ENCODE measurements at regions not wholly inside any gene's neighbourhood (a gene's known extent, or its start where the extent isn't known, plus 50 kb on each side); places are given as distances from the start of the nearest gene placed in this dataset.

- no peak for TF ChIP-seq CTCF (IDR thresholded peaks at IDR 0.05)
- no peak for TF ChIP-seq POLR2A (IDR thresholded peaks at IDR 0.05)
- TF ChIP-seq POLR2AphosphoS5 (IDR thresholded peaks at IDR 0.05) = no peak
- TF ChIP-seq EP300 (IDR thresholded peaks at IDR 0.05) = no peak
These were observed 770.6 kb downstream of the AACS start for GRCh38 chr12:125835852-125836251.

Measured in stomach (tissue), 4 donors.